ENCODE measurements at regions not wholly inside any gene's neighbourhood (a gene's known extent, or its start where the extent isn't known, plus 50 kb on each side); places are given as distances from the start of the nearest gene placed in this dataset.

GRCh38 chr6:78554341-78554740 lies 313.0 kb upstream of the IRAK1BP1 start:
- Histone ChIP-seq H3K4me3 (ENCODE audit: low read depth, low read length, poor library complexity, severe bottlenecking) (no peak overlapping the region), H3K27me3 (replicated peaks; ENCODE audit: insufficient read depth, low read depth, low read length, poor library complexity) (no peaks in the 10 kb centered on the region), H3K27ac (ENCODE audit: low read depth, low read length, poor library complexity, severe bottlenecking) (no peak overlapping the region), H3K36me3 (ENCODE audit: insufficient read depth, low read length, poor library complexity, severe bottlenecking) (no peaks in the 10 kb centered on the region), H3K4me1 (ENCODE audit: insufficient read depth, low read length, poor library complexity, severe bottlenecking) (no peaks in the 10 kb centered on the region), H3K9me3 (ENCODE audit: low read depth, low read length, poor library complexity, severe bottlenecking) (peaks cover 11% of the 10 kb centered on the region)
- intact Hi-C loops (cut with micrococcal nuclease; ENCODE audit: unreplicated experiment) = no loop called here
- no peak for DNase-seq (ENCODE audit: low spot score)
- no peak for TF ChIP-seq EZH2 (IDR thresholded peaks at IDR 0.05; ENCODE audit: borderline replicate concordance, low read depth, low read length, poor library complexity, severe bottlenecking)
- POLR2A ChIA-PET (ENCODE audit: low non-redundant PET) = no interaction called here
- no TSS peak for BruUV-seq (replicated peaks)
- CTCF ChIA-PET = no interaction called here

- intact Hi-C loops (cut with micrococcal nuclease; ENCODE audit: unreplicated experiment) = no loop called here
- DNase-seq (ENCODE audit: low spot score) = no peak
- H3K27me3 ChIP-seq (replicated peaks; ENCODE audit: insufficient read depth, low read depth, low read length, poor library complexity) = no peaks in the 10 kb centered on the region
- no peaks in the 10 kb centered on the region for H3K4me1 ChIP-seq (ENCODE audit: insufficient read depth, low read length, poor library complexity, severe bottlenecking)
- H3K4me3 ChIP-seq (ENCODE audit: low read depth, low read length, poor library complexity, severe bottlenecking) = no peak overlapping the region
- POLR2A ChIA-PET (ENCODE audit: low non-redundant PET) = no interaction called here
- no peaks in the 10 kb centered on the region for H3K36me3 ChIP-seq (ENCODE audit: insufficient read depth, low read length, poor library complexity, severe bottlenecking)
- TF ChIP-seq CTCF (conservative IDR thresholded peaks at IDR 0.05; ENCODE audit: low read depth, low read length) = no peak
- no peak for TF ChIP-seq EZH2 (IDR thresholded peaks at IDR 0.05; ENCODE audit: borderline replicate concordance, low read depth, low read length, poor library complexity, severe bottlenecking)
- peaks cover 11% of the 10 kb centered on the region for H3K9me3 ChIP-seq (ENCODE audit: low read depth, low read length, poor library complexity, severe bottlenecking)
- CTCF ChIA-PET = no interaction called here
- no TSS peak for BruUV-seq (replicated peaks)
- no peak overlapping the region for H3K27ac ChIP-seq (ENCODE audit: low read depth, low read length, poor library complexity, severe bottlenecking)
These were observed 308.3 kb upstream of the IRAK1BP1 start for GRCh38 chr6:78559056-78559455.

- TF ChIP-seq CTCF (conservative IDR thresholded peaks at IDR 0.05; ENCODE audit: low read depth, low read length) = no peak
- TF ChIP-seq EZH2 (IDR thresholded peaks at IDR 0.05; ENCODE audit: borderline replicate concordance, low read depth, low read length, poor library complexity, severe bottlenecking) = no peak
- Histone ChIP-seq H3K9me3 (ENCODE audit: low read depth, low read length, poor library complexity, severe bottlenecking) (peaks cover 6% of the 10 kb centered on the region), H3K27me3 (replicated peaks; ENCODE audit: insufficient read depth, low read depth, low read length, poor library complexity) (no peaks in the 10 kb centered on the region), H3K4me3 (ENCODE audit: low read depth, low read length, poor library complexity, severe bottlenecking) (no peak overlapping the region), H3K36me3 (ENCODE audit: insufficient read depth, low read length, poor library complexity, severe bottlenecking) (no peaks in the 10 kb centered on the region), H3K27ac (ENCODE audit: low read depth, low read length, poor library complexity, severe bottlenecking) (no peak overlapping the region), H3K4me1 (ENCODE audit: insufficient read depth, low read length, poor library complexity, severe bottlenecking) (no peaks in the 10 kb centered on the region)
- BruUV-seq (replicated peaks) = no TSS peak
- ChIA-PET POLR2A (ENCODE audit: low non-redundant PET) (no interaction called here), CTCF (no interaction called here)
- intact Hi-C loops (cut with micrococcal nuclease; ENCODE audit: unreplicated experiment) = no loop called here
- DNase-seq (ENCODE audit: low spot score) = no peak
These were observed 306.3 kb upstream of the IRAK1BP1 start for GRCh38 chr6:78561015-78561414.

GRCh38 chr6:78565997-78566396 lies 301.4 kb upstream of the IRAK1BP1 start:
- no peak for DNase-seq (ENCODE audit: low spot score)
- TF ChIP-seq CTCF (conservative IDR thresholded peaks at IDR 0.05; ENCODE audit: low read depth, low read length) (no peak), EZH2 (IDR thresholded peaks at IDR 0.05; ENCODE audit: borderline replicate concordance, low read depth, low read length, poor library complexity, severe bottlenecking) (no peak)
- Histone ChIP-seq H3K4me1 (ENCODE audit: insufficient read depth, low read length, poor library complexity, severe bottlenecking) (no peaks in the 10 kb centered on the region), H3K4me3 (ENCODE audit: low read depth, low read length, poor library complexity, severe bottlenecking) (no peak overlapping the region), H3K27me3 (replicated peaks; ENCODE audit: insufficient read depth, low read depth, low read length, poor library complexity) (no peaks in the 10 kb centered on the region), H3K9me3 (ENCODE audit: low read depth, low read length, poor library complexity, severe bottlenecking) (no peaks in the 10 kb centered on the region), H3K36me3 (ENCODE audit: insufficient read depth, low read length, poor library complexity, severe bottlenecking) (no peaks in the 10 kb centered on the region), H3K27ac (ENCODE audit: low read depth, low read length, poor library complexity, severe bottlenecking) (no peak overlapping the region)
- no TSS peak for BruUV-seq (replicated peaks)
- POLR2A ChIA-PET (ENCODE audit: low non-redundant PET) = no interaction called here
- intact Hi-C loops (cut with micrococcal nuclease; ENCODE audit: unreplicated experiment) = no loop called here
- CTCF ChIA-PET = no interaction called here
